RPMI7951 (cell line): ENCODE measurements at regions not wholly inside any gene's neighbourhood (a gene's known extent, or its start where the extent isn't known, plus 50 kb on each side); places are given as distances from the start of the nearest gene placed in this dataset.
A peak's percentile ranks its signal among the peaks of the same experiment; 100 is the strongest.
"Not testable (repeated sequence)": the region's sequence is repeated elsewhere in the genome, so short reads cannot be mapped to it uniquely, and the experiment has no call there.

Source experiments
- DNase-seq: peaks from one replicate; pipeline ENCODE4 v3.0.0-alpha.2; 2012; ENCODE audit warnings: low read depth

DNA sequence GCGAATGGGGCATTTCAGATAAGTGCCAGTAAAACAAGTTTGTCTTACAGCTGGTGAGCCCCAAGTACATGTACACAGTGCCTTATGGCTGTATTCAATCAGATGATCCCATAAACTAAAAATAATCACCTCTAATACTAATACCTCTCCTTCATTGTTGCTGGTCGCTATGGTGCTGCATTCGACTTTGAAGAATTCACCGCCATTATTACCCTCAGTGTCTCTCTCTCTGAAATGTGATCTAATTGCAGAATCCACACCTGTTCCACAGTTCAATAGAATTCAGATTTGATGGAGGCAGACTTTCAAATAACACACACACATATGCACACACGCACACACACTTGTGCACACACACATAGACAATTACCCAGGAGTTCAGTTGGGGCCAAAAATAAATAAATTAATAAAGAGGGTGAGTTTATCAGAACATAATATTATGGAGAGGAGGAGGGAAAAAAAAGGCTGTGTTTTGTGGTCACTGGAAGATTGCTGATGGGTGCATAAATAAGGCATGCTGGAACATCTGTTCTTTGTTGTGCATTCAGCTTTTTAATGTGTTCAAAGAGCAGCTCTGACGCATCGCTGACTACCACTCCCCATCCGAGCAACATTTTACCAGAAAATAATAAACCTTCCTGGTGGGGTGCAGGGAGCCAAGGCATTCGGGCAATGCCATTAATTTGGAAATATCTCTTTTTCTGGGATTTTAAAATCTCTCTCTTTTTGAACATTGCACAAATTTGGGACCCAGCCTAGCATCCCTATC lies 235.7 kb downstream of the SATB1 start:
- peak; percentile 83 for DNase-seq

DNA sequence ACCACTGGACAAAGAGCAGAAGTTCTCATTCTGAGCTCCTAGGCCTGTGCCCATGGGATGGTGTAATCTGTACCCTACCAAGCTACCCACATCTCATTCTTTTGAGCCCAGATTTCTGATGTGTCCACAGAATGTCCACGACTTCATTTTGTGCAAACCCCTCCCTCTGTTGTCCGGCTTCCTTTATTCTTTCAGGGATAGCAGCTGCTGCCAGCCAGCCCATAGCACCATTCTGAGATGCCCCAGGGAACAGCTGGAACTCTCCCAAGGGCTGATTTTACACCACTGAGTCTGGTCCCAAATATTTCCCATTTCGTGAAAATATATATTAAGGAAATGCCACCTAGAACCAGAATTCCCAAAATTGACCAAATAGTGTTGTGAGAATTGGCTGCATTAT lies 236.6 kb downstream of the SATB1 start:
- DNase-seq, result peak; percentile 6

DNA sequence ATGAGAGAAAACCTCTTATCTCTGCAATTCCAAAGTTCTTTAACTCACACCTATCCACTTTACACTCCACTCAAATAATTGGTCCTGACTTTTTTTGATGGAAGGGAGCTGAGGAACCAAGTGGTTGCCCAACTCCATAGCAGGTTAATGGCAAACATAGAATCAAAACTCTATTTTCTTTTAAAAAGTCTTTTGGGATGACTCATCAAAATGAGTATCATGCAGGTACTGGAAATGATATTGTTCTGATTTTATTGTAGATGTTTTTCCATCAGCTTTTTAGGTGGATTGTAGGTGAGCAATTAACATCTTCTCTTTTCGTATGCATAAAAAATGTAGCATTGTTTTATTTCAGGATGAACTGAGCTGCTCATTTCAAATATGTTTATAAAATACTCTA lies 239.5 kb downstream of the SATB1 start:
- no peak for DNase-seq

GRCh38 chr3:18182923-18183322 lies 242.2 kb downstream of the SATB1 start:
- DNase-seq, result not testable (repeated sequence)

DNA sequence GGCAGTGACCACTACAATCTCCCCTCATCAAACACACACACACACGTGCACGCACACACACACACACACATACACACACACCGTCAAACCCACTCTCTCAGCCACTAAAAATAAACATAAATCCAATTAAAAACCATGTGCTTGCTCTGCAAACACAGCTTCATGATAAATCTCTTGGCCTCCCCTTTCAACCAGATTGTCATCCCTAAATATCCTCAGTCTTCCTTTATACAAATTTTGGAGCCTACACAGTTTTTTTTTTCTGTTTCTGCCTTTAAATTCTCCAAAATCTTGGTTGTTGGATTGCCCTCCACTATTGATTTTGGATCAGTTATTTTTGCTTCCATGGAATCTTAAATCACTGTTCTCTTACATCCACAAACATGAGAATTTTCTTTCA lies 245.6 kb downstream of the SATB1 start:
- no peak for DNase-seq

- DNase-seq, result no peak
Measured at GRCh38 chr3:18177271-18177670, 247.9 kb downstream of the SATB1 start.

DNA sequence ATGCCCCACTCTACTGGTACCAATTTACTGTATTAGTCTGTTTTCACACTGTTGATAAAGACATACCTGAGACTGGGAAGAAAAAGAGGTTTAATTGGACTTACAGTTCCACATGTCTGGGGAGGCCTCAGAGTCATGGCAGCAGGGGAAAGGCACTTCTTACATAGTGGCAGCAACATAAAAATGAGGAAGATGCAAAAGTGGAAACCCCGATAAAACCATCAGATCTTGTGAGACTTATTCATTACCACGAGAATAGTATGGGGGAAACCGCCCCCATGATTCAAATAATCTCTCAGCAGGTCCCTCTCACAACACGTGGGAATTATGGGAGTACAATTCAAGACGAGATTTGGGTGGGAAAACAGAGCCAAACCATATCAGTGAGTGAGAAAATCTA lies 251.2 kb downstream of the SATB1 start:
- DNase-seq, result not testable (repeated sequence)

GRCh38 chr3:18159681-18160080 lies 265.5 kb downstream of the SATB1 start:
- DNase-seq, result no peak

DNA sequence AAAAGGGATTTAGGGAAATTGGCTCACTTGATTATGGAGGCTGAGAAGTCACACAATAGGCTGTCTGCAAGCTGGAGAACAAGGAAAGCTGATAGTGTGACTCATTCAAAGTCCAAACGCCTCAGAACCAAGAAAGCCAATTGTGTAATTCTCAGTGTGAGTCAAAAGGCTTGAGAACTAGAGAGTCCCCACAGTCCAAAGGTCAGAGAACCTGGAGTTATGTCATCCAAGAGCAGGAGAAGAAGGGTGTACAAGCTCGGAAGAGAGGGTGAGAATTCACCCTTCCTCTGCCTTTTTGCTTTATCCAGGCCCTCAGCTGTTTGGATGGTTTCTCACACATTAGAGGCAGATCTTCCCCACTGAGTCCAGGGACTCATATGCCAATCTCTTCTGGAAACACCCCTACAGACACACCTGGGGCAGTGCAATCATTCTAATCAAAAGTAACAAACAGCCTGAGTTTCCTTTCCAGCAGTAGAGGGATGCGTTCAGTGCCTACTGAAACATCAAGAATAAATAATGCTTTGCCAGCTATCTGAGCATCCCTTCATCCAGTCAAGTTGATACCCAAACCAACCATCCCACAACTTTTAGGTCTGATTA lies 271.5 kb downstream of the SATB1 start:
- peak; percentile 78 for DNase-seq

GRCh38 chr3:18151199-18151598 lies 273.9 kb downstream of the SATB1 start:
- no peak for DNase-seq

DNA sequence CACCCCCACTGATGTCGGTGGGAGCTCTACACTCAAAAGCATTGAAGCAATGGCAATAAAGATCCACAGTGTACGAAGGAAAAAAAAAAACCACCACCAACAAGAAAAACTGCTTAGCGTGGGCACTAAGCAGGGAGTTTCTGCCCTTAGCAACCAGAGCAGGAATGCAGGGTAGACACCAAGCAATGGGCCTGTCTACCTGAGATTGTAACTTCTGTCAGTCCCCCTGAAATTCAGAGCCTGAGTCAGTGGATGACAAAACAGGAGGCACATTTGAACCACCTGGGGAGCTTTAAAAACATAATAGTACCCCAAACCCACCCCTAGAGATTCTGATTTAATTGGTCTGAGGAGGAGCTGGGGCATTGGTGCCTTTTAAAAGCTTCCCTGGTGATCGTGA lies 275.2 kb downstream of the SATB1 start:
- no peak for DNase-seq

DNA sequence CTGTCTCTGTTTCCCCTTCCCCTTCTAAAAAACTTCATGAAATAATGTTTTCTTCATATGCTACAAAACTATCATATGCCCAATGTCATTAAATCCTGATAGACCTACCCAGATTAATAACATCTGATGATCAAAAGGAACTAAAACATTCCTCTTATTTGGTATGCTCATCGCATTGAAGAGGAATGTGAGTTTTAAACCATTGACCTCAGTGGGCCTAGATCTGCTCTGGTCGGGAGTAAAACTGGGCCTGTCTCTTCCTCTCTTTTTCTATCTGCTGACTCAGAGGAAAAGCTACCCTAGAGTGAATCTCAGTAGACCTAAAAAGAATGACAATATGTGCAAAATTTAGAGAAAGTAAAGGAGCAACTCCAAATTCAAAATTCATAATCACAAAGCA lies 275.8 kb downstream of the SATB1 start:
- no peak for DNase-seq

- no peak for DNase-seq
Measured at GRCh38 chr3:18144571-18144970, 280.6 kb downstream of the SATB1 start.

GRCh38 chr3:18143258-18143780 lies 281.8 kb downstream of the SATB1 start:
- DNase-seq, result no peak

DNA sequence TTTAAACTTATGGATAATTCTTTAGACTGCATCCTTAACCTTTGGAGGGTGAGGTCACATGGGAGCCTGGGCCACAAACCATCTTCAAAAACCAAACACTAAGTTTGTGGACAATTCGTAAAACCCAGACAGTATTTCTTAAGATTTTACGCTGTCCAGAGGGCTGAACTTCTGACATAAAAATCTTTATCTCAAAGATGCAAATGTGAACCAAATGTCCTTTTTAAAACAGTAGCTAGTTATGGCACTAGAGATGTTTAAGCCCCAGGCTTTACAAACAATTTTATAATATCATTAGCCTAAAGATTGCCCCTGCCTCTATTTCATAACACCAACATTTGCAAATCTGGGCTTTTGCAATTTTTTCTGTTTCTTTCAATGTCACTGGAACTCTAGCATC lies 287.2 kb downstream of the SATB1 start:
- DNase-seq, result no peak

GRCh38 chr3:18135060-18135814 lies 289.9 kb downstream of the SATB1 start:
- DNase-seq, result no peak

GRCh38 chr3:18134386-18135059 lies 290.6 kb downstream of the SATB1 start:
- DNase-seq, result no peak

DNA sequence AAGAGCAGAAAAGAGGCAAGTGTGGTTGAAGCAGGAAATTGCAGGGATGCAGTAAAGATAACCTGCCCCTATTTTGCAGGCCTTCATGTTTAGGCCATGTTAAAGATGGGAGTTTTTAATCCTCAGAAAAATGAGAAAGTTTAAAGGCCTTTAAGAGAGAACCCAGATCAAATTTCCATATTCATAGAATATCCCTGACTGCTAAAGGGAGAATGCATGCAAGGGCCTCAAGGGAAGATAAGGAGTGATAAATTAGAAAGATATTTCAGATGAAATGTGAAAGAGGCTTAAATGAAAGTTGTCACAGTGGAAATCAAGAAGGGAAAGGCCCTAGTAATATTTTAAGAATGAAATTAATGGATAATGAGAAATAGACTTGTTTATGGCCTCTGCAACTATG lies 292.1 kb downstream of the SATB1 start:
- no peak for DNase-seq

DNA sequence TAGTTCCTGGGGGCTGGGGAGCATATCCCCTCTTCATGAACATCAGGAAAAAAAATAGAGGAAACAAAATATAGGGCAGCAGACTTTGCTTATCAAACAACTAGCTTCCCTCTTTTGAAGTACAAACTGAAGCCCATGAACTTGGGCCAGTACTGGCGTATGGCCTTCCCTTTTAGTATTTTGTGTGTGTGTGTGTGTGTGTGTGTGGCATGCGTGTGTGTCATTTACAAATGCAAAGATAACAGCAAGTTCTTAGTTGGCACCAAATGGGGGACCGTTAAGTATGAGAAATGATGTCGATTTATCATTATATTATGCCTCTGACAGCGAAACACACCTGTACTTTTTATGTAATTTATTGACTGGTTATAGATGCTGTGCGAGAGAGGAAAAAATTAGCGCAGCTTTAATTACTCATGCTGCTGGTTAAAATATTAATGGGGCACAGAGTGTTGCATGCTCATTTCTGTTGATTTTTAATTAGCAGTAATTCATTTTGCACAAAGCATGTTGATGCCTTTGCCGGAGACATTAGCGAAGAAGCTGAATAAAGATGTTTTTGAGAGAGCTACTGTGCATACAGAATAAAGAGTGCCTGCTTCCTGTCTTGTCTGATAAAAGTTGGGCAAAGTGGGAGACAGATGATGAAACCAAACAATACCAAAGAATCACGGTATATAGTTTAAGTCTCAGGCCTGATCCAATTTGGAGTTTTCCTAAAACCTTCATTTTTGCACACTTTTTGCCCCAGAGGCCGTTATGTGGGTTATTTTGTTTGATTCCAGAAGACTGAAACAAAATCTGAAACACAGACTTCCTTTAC lies 297.1 kb downstream of the SATB1 start:
- no peak for DNase-seq

DNA sequence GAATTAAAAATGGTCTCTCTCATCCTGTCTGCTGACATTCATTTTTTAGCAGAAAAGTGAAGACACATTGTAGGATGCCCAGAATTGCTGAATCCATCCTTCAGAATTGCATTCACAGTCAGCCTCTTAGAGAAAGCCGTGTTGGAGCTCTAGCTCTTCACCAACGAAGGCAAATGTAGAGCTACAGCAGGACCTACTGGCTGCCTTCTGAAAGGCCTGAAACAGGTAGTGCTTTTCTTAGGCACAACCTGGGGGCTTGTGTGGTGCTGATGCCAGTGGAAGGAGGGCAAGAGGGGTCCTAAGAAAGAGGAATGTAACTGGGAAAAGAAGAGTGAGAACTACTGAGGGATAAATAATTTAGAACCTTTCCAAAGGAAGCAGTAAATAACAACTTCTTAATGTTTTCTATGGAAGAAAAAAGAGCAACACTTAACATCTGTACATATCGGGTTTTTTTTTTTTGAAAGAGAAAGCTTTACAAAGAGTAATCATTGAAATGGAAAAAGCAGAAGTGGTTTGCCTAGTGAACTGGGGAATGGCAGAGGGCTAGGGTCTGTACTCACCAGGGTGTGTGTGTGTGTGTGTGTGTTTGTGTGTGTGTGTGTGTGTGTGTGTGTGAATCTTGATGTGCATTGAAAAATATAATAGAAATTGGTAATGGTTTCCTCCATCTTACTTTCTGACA lies 297.8 kb downstream of the SATB1 start:
- no peak for DNase-seq

DNA sequence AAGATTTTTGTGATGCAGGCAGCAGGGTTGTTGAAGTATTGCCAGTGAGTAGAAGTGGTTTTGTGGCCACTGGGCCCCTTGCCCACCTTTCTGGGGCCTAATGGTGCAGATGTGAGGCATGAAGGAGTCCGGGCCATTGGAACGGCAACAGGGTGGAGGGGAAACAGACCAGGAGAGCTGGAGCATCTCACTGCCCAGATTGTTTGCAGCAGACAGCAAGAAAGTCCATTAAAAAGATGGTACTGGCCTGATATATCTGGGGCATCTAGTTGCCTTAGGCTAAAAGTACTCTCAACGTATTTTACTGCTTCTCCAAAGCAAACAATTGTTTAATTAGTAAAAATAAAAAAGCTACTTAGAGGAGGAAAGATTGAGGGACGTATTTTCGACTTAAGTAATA lies 298.4 kb downstream of the SATB1 start:
- no peak for DNase-seq
